Chondrocyte (in vitro differentiated cells): ENCODE measurements at regions not wholly inside any gene's neighbourhood (a gene's known extent, or its start where the extent isn't known, plus 50 kb on each side); places are given as distances from the start of the nearest gene placed in this dataset.

Experiments
- DNase-seq: peaks from one replicate; pipeline ENCODE4 v3.0.0; 2021; ENCODE audit warnings: mixed read lengths, low spot score
- H3K27ac Mint-ChIP-seq: one replicate; pipeline ENCODE4 v1.8.0; 2021; ENCODE audit warnings: mild to moderate bottlenecking, moderate library complexity, mixed read lengths; ENCODE audit not compliant: unreplicated experiment
- H3K27me3 Mint-ChIP-seq: 2 replicates; pipeline ENCODE4 v1.8.0; 2021; ENCODE audit warnings: low read depth, mixed read lengths
- H3K36me3 Mint-ChIP-seq: 2 replicates; pipeline ENCODE4 v1.8.0; 2021; ENCODE audit warnings: low read depth, mixed read lengths
- H3K4me1 Mint-ChIP-seq: 2 replicates; pipeline ENCODE4 v1.8.0; 2021; ENCODE audit warnings: low read depth, mild to moderate bottlenecking, mixed read lengths
- H3K4me3 Mint-ChIP-seq: one replicate; pipeline ENCODE4 v1.8.0; 2021; ENCODE audit warnings: mild to moderate bottlenecking, moderate library complexity, mixed read lengths; ENCODE audit not compliant: unreplicated experiment
- H3K9me3 Mint-ChIP-seq: 2 replicates; pipeline ENCODE4 v1.8.0; 2021; ENCODE audit warnings: low read depth, mixed read lengths
- CTCF ChIP-seq: fragments of 200-600 bp; sonication (generic); IDR thresholded peaks from 2 replicates; pipeline ENCODE4 v1.5.0; 2021; ENCODE audit warnings: antibody characterized with exemption, mild to moderate bottlenecking, moderate library complexity

GRCh38 chr5:9713959-9714586 is 83.9 kb upstream of the TAS2R1 start:
- no peak overlapping the region for H3K27ac Mint-ChIP-seq
- no peak for DNase-seq
- H3K9me3 Mint-ChIP-seq: peaks cover 11% of the 10 kb centered on the region
- H3K4me3 Mint-ChIP-seq: no peak overlapping the region
- H3K4me1 Mint-ChIP-seq: peaks cover 41% of the 10 kb centered on the region
- H3K27me3 Mint-ChIP-seq: no peaks in the 10 kb centered on the region
- no peaks in the 10 kb centered on the region for H3K36me3 Mint-ChIP-seq
- TF ChIP-seq CTCF: no peak

GRCh38 chr5:9713356-9713755 is 83.2 kb upstream of the TAS2R1 start:
- Mint-ChIP-seq H3K4me3 (no peak overlapping the region), H3K27ac (peak overlapping the region; percentile 24)
- no peak for DNase-seq

GRCh38 chr5:9712911-9713310 is 82.8 kb upstream of the TAS2R1 start:
- no peaks in the 10 kb centered on the region for H3K36me3 Mint-ChIP-seq
- peaks cover 11% of the 10 kb centered on the region for H3K9me3 Mint-ChIP-seq
- DNase-seq: no peak
- no peak overlapping the region for H3K4me3 Mint-ChIP-seq
- H3K4me1 Mint-ChIP-seq: peaks cover 42% of the 10 kb centered on the region
- H3K27ac Mint-ChIP-seq: peak overlapping the region; percentile 79
- no peaks in the 10 kb centered on the region for H3K27me3 Mint-ChIP-seq
- TF ChIP-seq CTCF: no peak

More at GRCh38 chr5:9713356-9713755, 83.2 kb upstream of the TAS2R1 start:
- Mint-ChIP-seq H3K27me3 (no peaks in the 10 kb centered on the region), H3K36me3 (no peaks in the 10 kb centered on the region), H3K4me1 (peaks cover 41% of the 10 kb centered on the region), H3K9me3 (peaks cover 11% of the 10 kb centered on the region)
- TF ChIP-seq CTCF: no peak

- no peak for TF ChIP-seq CTCF
- peaks cover 10% of the 10 kb centered on the region for H3K9me3 Mint-ChIP-seq
- peak overlapping the region; percentile 88 for H3K27ac Mint-ChIP-seq
- no peaks in the 10 kb centered on the region for H3K36me3 Mint-ChIP-seq
- no peak for DNase-seq
- H3K27me3 Mint-ChIP-seq: no peaks in the 10 kb centered on the region
- no peak overlapping the region for H3K4me3 Mint-ChIP-seq
- H3K4me1 Mint-ChIP-seq: peaks cover 45% of the 10 kb centered on the region
These were observed 82.4 kb upstream of the TAS2R1 start for GRCh38 chr5:9712506-9712905.

GRCh38 chr5:9710069-9710468 is 79.9 kb upstream of the TAS2R1 start:
- no peak for DNase-seq
- H3K9me3 Mint-ChIP-seq: peaks cover 3% of the 10 kb centered on the region
- no peak for TF ChIP-seq CTCF
- H3K4me1 Mint-ChIP-seq: peaks cover 23% of the 10 kb centered on the region
- no peaks in the 10 kb centered on the region for H3K27me3 Mint-ChIP-seq
- no peaks in the 10 kb centered on the region for H3K36me3 Mint-ChIP-seq
- no peak overlapping the region for H3K27ac Mint-ChIP-seq
- no peak overlapping the region for H3K4me3 Mint-ChIP-seq
